B cell (primary cell): ENCODE measurements at regions not wholly inside any gene's neighbourhood (a gene's known extent, or its start where the extent isn't known, plus 50 kb on each side); places are given as distances from the start of the nearest gene placed in this dataset.

Experiments used
- EZH2 ChIP-seq: IDR thresholded peaks from 2 replicates; pipeline ENCODE4 v1.6.1; 2012; ENCODE audit warnings: borderline replicate concordance, low read depth, mild to moderate bottlenecking, moderate library complexity, low read length; ENCODE audit not compliant: insufficient read depth, poor library complexity, severe bottlenecking
- TF ChIP-seq, protein P1 (sequence below): fragments of 200-600 bp; IDR thresholded peaks from one replicate; pipeline ENCODE4 v1.8.0; 2022; ENCODE audit warnings: antibody characterized with exemption, mild to moderate bottlenecking

- TF ChIP-seq, protein P1, sequence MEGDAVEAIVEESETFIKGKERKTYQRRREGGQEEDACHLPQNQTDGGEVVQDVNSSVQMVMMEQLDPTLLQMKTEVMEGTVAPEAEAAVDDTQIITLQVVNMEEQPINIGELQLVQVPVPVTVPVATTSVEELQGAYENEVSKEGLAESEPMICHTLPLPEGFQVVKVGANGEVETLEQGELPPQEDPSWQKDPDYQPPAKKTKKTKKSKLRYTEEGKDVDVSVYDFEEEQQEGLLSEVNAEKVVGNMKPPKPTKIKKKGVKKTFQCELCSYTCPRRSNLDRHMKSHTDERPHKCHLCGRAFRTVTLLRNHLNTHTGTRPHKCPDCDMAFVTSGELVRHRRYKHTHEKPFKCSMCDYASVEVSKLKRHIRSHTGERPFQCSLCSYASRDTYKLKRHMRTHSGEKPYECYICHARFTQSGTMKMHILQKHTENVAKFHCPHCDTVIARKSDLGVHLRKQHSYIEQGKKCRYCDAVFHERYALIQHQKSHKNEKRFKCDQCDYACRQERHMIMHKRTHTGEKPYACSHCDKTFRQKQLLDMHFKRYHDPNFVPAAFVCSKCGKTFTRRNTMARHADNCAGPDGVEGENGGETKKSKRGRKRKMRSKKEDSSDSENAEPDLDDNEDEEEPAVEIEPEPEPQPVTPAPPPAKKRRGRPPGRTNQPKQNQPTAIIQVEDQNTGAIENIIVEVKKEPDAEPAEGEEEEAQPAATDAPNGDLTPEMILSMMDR = no peak
- no peak for TF ChIP-seq EZH2
These were observed 379.4 kb upstream of the MAN1A1 start for GRCh38 chr6:119728935-119729334.
